AG09319 (cell line): ENCODE measurements at regions not wholly inside any gene's neighbourhood (a gene's known extent, or its start where the extent isn't known, plus 50 kb on each side); places are given as distances from the start of the nearest gene placed in this dataset.
A peak's percentile ranks its signal among the peaks of the same experiment; 100 is the strongest.

Source experiments
- DNase-seq: peaks from one replicate; pipeline ENCODE4 v3.0.0-alpha.2; 2010; ENCODE audit warnings: low read depth; ENCODE audit errors: extremely low read depth
- TF ChIP-seq, protein P1 (sequence below): IDR thresholded peaks from 2 replicates; pipeline ENCODE4 v1.5.1; 2011; ENCODE audit warnings: low read depth, mild to moderate bottlenecking, inconsistent platforms, low read length, moderate library complexity

DNA sequence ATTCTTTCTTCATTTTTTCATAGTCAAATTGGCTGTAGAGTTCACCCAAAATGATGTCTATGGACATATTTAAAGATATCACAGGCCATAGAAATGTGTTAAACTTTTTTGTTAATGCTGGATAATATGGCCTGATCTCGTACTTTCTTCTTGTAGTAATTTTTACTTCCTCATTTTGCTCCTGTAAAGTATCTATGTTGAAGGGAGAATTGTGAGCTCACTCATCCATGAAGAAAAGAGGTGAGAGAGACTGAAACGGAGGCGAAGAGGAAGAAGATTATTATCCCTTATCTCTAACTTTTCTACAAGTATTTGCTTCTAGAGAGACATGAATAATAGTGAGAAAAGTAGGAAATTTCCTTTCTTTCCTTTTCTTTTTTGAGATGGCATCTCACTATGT is 613.8 kb upstream of the TBL1XR1 start:
- TF ChIP-seq, protein P1, sequence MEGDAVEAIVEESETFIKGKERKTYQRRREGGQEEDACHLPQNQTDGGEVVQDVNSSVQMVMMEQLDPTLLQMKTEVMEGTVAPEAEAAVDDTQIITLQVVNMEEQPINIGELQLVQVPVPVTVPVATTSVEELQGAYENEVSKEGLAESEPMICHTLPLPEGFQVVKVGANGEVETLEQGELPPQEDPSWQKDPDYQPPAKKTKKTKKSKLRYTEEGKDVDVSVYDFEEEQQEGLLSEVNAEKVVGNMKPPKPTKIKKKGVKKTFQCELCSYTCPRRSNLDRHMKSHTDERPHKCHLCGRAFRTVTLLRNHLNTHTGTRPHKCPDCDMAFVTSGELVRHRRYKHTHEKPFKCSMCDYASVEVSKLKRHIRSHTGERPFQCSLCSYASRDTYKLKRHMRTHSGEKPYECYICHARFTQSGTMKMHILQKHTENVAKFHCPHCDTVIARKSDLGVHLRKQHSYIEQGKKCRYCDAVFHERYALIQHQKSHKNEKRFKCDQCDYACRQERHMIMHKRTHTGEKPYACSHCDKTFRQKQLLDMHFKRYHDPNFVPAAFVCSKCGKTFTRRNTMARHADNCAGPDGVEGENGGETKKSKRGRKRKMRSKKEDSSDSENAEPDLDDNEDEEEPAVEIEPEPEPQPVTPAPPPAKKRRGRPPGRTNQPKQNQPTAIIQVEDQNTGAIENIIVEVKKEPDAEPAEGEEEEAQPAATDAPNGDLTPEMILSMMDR, result no peak
- no peak for DNase-seq

DNA sequence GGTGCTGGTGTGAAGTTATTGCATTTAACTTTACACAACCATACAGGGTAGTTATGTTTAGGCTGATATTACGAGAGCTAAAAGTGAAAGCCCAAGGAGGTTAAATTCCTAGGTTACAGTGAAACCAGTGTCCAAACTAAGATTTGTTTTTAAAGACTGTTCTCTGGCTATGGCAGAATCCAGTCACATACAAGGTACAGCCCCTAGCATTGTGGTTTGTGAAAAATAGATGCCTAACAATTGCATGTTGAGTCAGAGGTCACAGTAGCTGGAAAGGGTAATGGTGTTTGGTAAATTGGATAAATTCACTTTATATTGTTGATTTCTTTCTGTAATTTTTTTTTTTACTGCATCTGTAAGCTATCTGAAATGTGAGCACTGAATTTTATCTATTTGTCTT is 614.6 kb upstream of the TBL1XR1 start:
- no peak for DNase-seq
- TF ChIP-seq, protein P1, result no peak

DNA sequence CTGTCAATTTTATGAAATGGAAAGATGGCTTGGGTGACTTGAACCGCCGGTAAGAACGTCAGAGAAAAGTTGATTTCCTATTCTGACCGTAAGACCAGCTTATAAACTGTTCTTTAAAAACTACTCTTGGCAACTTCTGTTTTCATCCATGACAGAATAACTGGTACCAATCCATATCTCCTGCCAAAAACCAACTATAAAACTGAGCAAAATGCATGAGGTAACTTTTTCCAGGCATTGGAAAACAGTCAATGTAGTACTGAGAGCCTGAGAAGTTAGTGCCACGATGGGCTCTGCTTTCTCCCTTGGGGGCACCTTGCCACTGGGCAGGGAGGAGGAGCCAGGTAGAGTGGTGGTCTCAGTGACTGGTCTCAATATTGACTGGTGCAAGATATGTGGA is 615.2 kb upstream of the TBL1XR1 start:
- TF ChIP-seq, protein P1, result no peak
- DNase-seq, result no peak

DNA sequence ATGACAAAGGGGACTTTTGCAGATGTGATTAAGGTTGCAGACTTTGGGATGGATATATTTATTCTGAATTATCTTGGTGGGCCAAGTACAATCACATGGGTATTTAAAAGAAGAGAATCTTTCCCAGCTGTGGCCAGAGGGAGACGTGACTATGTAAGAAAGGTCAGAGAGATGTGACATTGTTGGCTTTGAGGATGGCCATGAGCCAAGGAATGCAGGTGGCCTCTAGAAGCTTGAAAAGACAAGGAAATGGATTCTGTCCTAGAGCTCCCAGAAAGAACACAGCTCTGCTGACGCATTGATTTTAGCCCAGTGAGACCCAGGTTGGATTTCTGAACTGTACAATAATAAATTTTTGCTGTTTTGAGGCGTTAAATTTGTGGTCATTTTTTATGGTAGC is 616.0 kb upstream of the TBL1XR1 start:
- TF ChIP-seq, protein P1, result no peak
- DNase-seq, result no peak

DNA sequence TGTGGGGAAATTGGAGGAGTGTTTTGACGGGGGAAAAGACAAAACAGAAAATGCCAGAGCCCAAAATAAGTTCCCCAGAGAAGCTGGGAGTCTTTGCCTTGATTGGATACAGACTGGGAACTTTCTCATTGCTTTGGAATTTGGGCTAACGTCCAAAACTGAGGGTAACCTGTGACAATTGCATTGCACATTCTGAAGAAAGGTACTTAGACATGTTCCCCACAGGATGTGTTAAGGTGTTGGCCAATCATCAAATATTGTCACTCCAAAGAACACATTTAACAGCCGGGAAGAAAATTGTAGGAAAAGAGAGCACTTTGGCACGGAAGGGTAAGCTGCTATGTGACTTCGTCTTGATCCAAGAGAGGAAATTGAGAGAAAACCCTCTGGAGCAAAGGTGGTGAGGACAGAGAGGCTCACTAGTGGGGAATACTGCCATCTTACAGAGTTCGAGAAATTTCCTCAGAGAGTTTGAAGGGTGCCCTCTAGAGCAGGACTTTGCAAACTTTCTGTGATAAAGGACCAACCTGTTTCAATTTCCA is 619.5 kb upstream of the TBL1XR1 start:
- TF ChIP-seq, protein P1, result peak; percentile 14
- DNase-seq, result no peak

DNA sequence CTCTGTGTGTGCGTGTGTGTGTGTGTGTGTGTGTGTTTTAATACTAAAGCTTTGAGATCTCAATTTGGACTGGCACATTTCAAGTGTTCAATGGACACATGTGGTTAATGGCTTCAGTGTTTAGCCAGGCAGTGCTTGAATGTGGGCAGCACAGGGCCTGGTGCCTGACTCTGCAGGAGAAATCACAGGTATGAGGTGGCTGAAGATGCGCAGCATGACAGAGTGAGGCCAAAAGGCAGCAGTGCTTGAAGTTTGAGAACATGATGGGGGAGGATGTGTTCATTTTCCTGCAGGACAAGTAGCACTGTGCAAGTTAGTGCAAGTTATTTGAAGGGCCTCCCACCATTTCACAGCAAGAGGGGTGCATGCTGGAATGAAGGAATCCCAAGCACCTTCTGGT is 620.5 kb upstream of the TBL1XR1 start:
- DNase-seq, result no peak

DNA sequence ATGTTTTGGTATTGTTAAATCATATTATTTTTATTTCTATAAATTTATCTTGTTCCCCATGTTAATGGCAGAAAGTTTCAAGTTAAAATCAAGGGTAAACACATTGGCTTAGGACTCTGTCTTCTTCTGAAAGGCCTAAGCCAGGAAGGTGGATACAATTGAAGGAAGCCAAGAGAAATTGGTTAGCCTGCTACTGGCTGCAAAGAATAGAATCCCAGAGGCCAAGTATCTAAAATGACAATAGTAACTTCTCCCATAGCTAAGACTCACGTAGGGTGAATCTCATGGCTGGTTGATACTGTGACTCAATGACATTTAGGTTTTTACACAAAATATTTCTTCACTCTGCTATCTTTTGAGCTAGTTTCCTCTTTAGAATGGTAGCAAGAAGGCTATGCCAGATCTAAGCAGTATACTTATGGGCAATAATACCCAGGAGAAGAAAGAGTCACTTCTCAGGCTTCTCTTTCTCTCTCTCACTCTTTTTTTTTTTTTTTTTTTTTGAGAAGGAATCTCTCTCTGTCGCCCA is 621.5 kb upstream of the TBL1XR1 start:
- TF ChIP-seq, protein P1, result no peak
- DNase-seq, result no peak

More for the DNA sequence above, 620.5 kb upstream of the TBL1XR1 start:
- TF ChIP-seq, protein P1, result no peak
